Ascending aorta (tissue), 2 donors: ENCODE measurements at regions not wholly inside any gene's neighbourhood (a gene's known extent, or its start where the extent isn't known, plus 50 kb on each side); places are given as distances from the start of the nearest gene placed in this dataset.

Source experiments
- DNase-seq, 2 donors: peaks; one replicate each; pipeline ENCODE4 v3.0.0-alpha.2; 2019; ENCODE audit warnings: low spot score in 2 of 2
- H3K27ac ChIP-seq, 2 donors: fragments of 200-600 bp; sonication (generic); one replicate each; pipeline ENCODE4 v1.5.1; 2016 to 2017; ENCODE audit warnings: mild to moderate bottlenecking in 1 of 2
- H3K27me3 ChIP-seq: fragments of 200-600 bp; sonication (generic); one replicate; pipeline ENCODE4 v1.5.1; 2017
- H3K36me3 ChIP-seq, 2 donors: fragments of 200-600 bp; sonication (generic); one replicate each; pipeline ENCODE4 v1.5.1; 2016
- H3K4me1 ChIP-seq, 2 donors: fragments of 200-600 bp; sonication (generic); one replicate each; pipeline ENCODE4 v1.5.1; 2016 to 2017; ENCODE audit warnings: mild to moderate bottlenecking in 1 of 2
- H3K4me3 ChIP-seq, 2 donors: fragments of 200-600 bp; sonication (generic); one replicate each; pipeline ENCODE4 v1.5.1; 2016 to 2017; ENCODE audit warnings: mild to moderate bottlenecking in 1 of 2
- H3K9me3 ChIP-seq, 2 donors: fragments of 200-600 bp; sonication (generic); one replicate each; pipeline ENCODE4 v1.5.1; 2016
- CTCF ChIP-seq, 3 experiments: fragments of 200-600 bp in 2 of 3; fragments of 450-650 bp in 1 of 3; sonication (generic) in 2 of 3; IDR thresholded peaks; one replicate each; pipeline ENCODE4 v1.5.1; 2016 to 2019; ENCODE audit warnings: antibody characterized with exemption in 3 of 3, mild to moderate bottlenecking in 1 of 3, moderate library complexity in 1 of 3
- intact Hi-C: fragments of 100-400 bp; cut with DNase I; formaldehyde crosslinking; loops from one replicate; pipeline ENCODE4 v1.15.1; 2023

DNA sequence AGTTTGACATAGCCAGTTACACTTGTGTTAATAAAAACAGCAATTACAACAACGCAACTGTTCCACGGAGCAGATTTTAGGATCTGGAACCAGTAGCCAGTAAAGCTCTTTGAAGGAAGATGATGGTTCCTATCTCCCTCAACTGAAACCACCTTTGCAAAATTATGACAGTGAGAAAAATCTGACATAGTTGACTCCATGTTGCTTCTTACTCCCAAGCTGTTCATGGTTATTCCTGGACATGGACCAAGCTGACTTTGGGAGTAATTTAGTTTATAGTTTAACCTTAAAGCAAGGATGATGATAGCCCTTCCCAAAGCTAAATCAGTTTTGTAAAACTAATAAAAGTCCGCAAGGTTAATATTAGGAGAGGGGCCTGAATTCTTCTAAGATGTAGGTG is 518.0 kb upstream of the ZP4 start:
- Histone ChIP-seq H3K4me3 (no peak overlapping the region), H3K36me3 (no peaks in the 10 kb centered on the region), H3K9me3 (no peaks in the 10 kb centered on the region), H3K27me3 (no peaks in the 10 kb centered on the region), H3K4me1 (no peaks in the 10 kb centered on the region), H3K27ac (no peak overlapping the region)
- no peak for TF ChIP-seq CTCF (IDR thresholded peaks at IDR 0.05)
- no peak for DNase-seq
- intact Hi-C loops, result no loop called here

DNA sequence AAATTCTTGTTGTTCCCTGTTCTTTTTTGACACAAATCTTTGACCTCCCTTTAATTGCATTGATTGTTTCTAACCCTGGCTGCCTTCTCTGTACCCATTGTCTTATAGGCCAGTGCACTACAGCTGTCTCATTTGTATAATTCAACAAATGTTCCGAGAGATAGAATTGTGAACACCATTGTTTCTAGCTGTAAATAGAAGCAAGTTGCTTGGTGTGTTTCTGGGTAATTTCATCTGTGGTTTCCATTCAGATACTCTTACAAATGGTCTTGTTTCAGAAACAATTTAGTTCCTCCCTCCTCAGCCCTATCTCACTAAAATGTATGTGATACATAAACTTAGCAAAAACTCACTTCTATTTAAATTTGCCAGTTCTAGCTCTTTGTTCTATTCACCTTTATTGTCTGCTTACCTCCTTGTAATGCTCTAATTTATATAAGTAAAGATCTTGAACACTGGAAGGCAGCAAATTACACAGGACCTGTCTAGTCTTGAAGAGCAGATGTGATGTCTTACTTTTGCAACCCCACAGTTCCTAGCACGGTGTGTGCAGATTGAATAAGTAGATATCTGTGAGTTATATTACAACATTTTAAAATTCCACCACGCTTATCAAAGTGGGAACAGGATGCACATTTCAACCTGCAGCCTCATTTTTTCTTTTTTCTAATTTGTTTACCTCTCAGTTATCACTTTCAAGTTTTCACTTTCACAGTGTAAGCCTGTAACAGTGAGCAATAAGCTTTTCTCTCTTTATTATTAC is 515.6 kb upstream of the ZP4 start:
- Histone ChIP-seq H3K27ac (no peak overlapping the region), H3K4me3 (no peak overlapping the region), H3K4me1 (no peaks in the 10 kb centered on the region), H3K36me3 (no peaks in the 10 kb centered on the region), H3K27me3 (no peaks in the 10 kb centered on the region), H3K9me3 (no peaks in the 10 kb centered on the region)
- DNase-seq, result no peak
- intact Hi-C loops, result no loop called here
- no peak for TF ChIP-seq CTCF (IDR thresholded peaks at IDR 0.05)

DNA sequence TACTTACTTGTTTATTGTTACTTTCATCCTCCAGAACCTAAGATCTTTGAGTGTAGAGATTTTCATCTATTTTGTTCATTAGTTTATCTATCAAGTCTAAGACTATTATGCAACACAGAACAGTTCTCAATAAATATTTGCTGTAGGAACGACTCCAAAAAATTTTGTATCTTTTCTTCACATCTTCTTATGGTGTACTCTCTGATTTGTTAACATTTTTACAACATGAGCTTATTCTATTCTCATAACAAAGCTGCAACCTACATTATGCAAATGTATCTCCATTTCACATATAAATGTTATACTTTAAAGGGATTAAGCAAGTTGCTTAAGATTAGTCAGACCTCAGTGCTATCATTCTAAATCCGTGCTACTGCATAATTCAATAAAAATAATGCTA is 514.2 kb upstream of the ZP4 start:
- intact Hi-C loops, result no loop called here
- Histone ChIP-seq H3K27me3 (no peaks in the 10 kb centered on the region), H3K4me1 (no peaks in the 10 kb centered on the region), H3K36me3 (no peaks in the 10 kb centered on the region), H3K27ac (no peak overlapping the region), H3K4me3 (no peak overlapping the region), H3K9me3 (no peaks in the 10 kb centered on the region)
- DNase-seq, result no peak
- TF ChIP-seq CTCF (IDR thresholded peaks at IDR 0.05), result no peak

- intact Hi-C loops, result no loop called here
- Histone ChIP-seq H3K27me3 (no peaks in the 10 kb centered on the region), H3K9me3 (no peaks in the 10 kb centered on the region), H3K4me1 (no peaks in the 10 kb centered on the region), H3K4me3 (no peak overlapping the region), H3K27ac (no peak overlapping the region), H3K36me3 (no peaks in the 10 kb centered on the region)
- DNase-seq, result no peak
- TF ChIP-seq CTCF (IDR thresholded peaks at IDR 0.05), result no peak
Observed at GRCh38 chr1:238404481-238404880, 513.8 kb upstream of the ZP4 start.

DNA sequence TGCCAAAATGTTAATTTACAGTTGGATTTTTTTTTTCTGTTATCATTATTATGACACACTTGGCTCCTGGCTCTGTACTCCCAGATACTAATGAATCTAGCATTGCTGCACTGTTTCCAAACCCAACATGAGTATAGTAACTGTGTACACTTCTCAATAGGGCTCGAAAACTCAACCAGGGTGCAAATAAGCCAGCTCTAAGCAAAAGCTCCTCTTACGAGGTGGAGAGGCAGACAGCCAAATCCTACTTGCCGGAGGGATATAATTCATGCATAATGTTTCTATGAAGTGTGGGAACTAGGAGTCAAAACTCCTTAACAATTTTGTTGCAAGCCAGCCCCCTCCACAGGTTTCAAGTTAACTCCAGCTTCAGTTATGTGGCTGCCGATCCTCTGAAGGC is 510.4 kb upstream of the ZP4 start:
- Histone ChIP-seq H3K9me3 (no peaks in the 10 kb centered on the region), H3K4me1 (no peaks in the 10 kb centered on the region), H3K36me3 (no peaks in the 10 kb centered on the region), H3K4me3 (no peak overlapping the region), H3K27me3 (no peaks in the 10 kb centered on the region), H3K27ac (no peak overlapping the region)
- TF ChIP-seq CTCF (IDR thresholded peaks at IDR 0.05), result no peak
- intact Hi-C loops, result no loop called here
- DNase-seq, result no peak

GRCh38 chr1:238399558-238399957 is 508.8 kb upstream of the ZP4 start:
- TF ChIP-seq CTCF (IDR thresholded peaks at IDR 0.05), result no peak
- Histone ChIP-seq H3K4me1 (no peaks in the 10 kb centered on the region), H3K36me3 (no peaks in the 10 kb centered on the region), H3K4me3 (no peak overlapping the region), H3K9me3 (no peaks in the 10 kb centered on the region), H3K27me3 (no peaks in the 10 kb centered on the region), H3K27ac (no peak overlapping the region)
- intact Hi-C loops, result no loop called here
- DNase-seq, result no peak
